Heart right ventricle (tissue), 16 donors: ENCODE measurements at regions not wholly inside any gene's neighbourhood (a gene's known extent, or its start where the extent isn't known, plus 50 kb on each side); places are given as distances from the start of the nearest gene placed in this dataset.
A peak's percentile ranks its signal among the peaks of the same experiment; 100 is the strongest.

Experiments used
- ATAC-seq, 8 donors: fragments of 200-7000 bp; cut with Tn5 transposase; one replicate each; pipeline ENCODE4 v1.9.1; 2020; ENCODE audit warnings: mild to moderate bottlenecking in 8 of 8, moderate library complexity in 8 of 8, moderate number of reproducible peaks in 1 of 8
- DNase-seq, 2 donors: peaks; one replicate each; pipeline ENCODE4 v3.0.0-alpha.2; 2020
- H3K27ac ChIP-seq, 10 donors: fragments of 200-600 bp; sonication (generic) in 2 of 10; one replicate each; pipeline versions ENCODE4 v1.5.0 to v1.8.0; 2020 to 2022; ENCODE audit warnings: mild to moderate bottlenecking in 3 of 10
- H3K27me3 ChIP-seq, 7 donors: fragments of 200-600 bp; one replicate each; pipeline ENCODE4 v1.8.0; 2021 to 2022; ENCODE audit warnings: mild to moderate bottlenecking in 2 of 7
- H3K36me3 ChIP-seq, 9 donors: fragments of 200-600 bp; sonication (generic) in 1 of 9; one replicate each; pipeline versions ENCODE4 v1.5.0 to v1.8.0; 2020 to 2022; ENCODE audit warnings: mild to moderate bottlenecking in 2 of 9
- H3K4me1 ChIP-seq, 9 donors: fragments of 200-600 bp; sonication (generic) in 1 of 9; one replicate each; pipeline versions ENCODE4 v1.5.0 to v1.8.0; 2020 to 2022; ENCODE audit warnings: mild to moderate bottlenecking in 4 of 9
- H3K4me3 ChIP-seq, 10 donors: fragments of 200-600 bp; sonication (generic) in 2 of 10; one replicate each; pipeline versions ENCODE4 v1.5.0 to v1.8.0; 2020 to 2022; ENCODE audit warnings: mild to moderate bottlenecking in 7 of 10, moderate library complexity in 2 of 10
- H3K9me3 ChIP-seq, 11 donors: fragments of 200-600 bp in 10 of 11; sonication (generic) in 2 of 11; one replicate each; pipeline versions ENCODE4 v1.5.0 to v1.8.0; 2013 to 2022; ENCODE audit warnings: mild to moderate bottlenecking in 2 of 11, control low read depth in 1 of 11, moderate library complexity in 1 of 11
- WGBS, 2 donors: extraction: QIAGEN DNeasy Blood & Tissue Kit; methylation state at CpG; one replicate each; pipeline ENCODE4 v1.1.7; 2013; ENCODE audit warnings: inconsistent platforms in 1 of 2; 5-methylcytosine and 5-hydroxymethylcytosine counted together
- intact Hi-C, 10 donors: fragments of 100-400 bp; cut with DNase I; formaldehyde crosslinking; loops; one replicate each; pipeline versions ENCODE4 v1.11.1 to v1.14.2; 2022
- TF ChIP-seq, protein P1 (sequence below), 9 donors: fragments of 200-600 bp; sonication (generic) in 2 of 9; IDR thresholded peaks; one replicate each; pipeline versions ENCODE4 v1.5.0 to v1.8.0; 2021 to 2022; ENCODE audit warnings: antibody characterized with exemption in 9 of 9, mild to moderate bottlenecking in 5 of 9, moderate library complexity in 1 of 9
- donor health status: Arrhythmogenic right ventricular cardiomyopathy.
- donor health status: ischemic (EF 13 %, LVEDD 7.1; RV severe dilation, severe dysfunction).
- donor health status: healthy with polysubstance abuse.
- donor health status: DM: no; HTN: yes; CAD: no.
- donor health status: DM: no; HTN: no; CAD: no.
- donor health status: ischemic (EF 25% LVEDD 6.9; RV normal size, moderate dysfunction).
- donor health status: ischemic (EF 25% LVEDD 5.7; RV mildly dilated, moderate dysfunction).
- donor health status: healthy.
- donor health status: DM: yes; HTN: yes; CAD: no.
- donor health status: Ischemic cardiomyopathy.
- donor health status: ischemic (EF 35%, LVEDD 5.7; RV mildly dilated, moderate dysfunction).
- donor health status: nonischemic (EF 11% LVEDD 7.7; RV severe dilation, severe dysfunction).
- donor health status: DM: yes; HTN: yes; CAD: no.
- donor health status: PGD.
- donor health status: ischemic (EF 29% LVEDD 5.4; RV normal size, mild dysfunction).
- donor health status: nonischemic (EF 23%, LVEDD 6.1; RV moderate dilation, normal function).

GRCh38 chr18:70907673-70908072 lies 618.8 kb downstream of the SOCS6 start:
- intact Hi-C loops = loop anchor here in 1 of 10 donors (10.0 kb wide), 1 partner anchor 63 kb away; no protein-coding TSS in a partner anchor
- no peak for ATAC-seq
- Histone ChIP-seq H3K4me1 (no peaks in the 10 kb centered on the region), H3K9me3 (peaks cover 0 to 15% (median 3%) of the 10 kb centered on the region in 11 donors), H3K27ac (no peak overlapping the region), H3K4me3 (no peak overlapping the region), H3K36me3 (no peaks in the 10 kb centered on the region), H3K27me3 (no peaks in the 10 kb centered on the region)
- 35 to 38% methylated on average over 3 of the region's 3 CpGs for WGBS, 2 donors
- TF ChIP-seq, protein P1, sequence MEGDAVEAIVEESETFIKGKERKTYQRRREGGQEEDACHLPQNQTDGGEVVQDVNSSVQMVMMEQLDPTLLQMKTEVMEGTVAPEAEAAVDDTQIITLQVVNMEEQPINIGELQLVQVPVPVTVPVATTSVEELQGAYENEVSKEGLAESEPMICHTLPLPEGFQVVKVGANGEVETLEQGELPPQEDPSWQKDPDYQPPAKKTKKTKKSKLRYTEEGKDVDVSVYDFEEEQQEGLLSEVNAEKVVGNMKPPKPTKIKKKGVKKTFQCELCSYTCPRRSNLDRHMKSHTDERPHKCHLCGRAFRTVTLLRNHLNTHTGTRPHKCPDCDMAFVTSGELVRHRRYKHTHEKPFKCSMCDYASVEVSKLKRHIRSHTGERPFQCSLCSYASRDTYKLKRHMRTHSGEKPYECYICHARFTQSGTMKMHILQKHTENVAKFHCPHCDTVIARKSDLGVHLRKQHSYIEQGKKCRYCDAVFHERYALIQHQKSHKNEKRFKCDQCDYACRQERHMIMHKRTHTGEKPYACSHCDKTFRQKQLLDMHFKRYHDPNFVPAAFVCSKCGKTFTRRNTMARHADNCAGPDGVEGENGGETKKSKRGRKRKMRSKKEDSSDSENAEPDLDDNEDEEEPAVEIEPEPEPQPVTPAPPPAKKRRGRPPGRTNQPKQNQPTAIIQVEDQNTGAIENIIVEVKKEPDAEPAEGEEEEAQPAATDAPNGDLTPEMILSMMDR (IDR thresholded peaks at IDR 0.05) = no peak
- DNase-seq = no peak

DNA sequence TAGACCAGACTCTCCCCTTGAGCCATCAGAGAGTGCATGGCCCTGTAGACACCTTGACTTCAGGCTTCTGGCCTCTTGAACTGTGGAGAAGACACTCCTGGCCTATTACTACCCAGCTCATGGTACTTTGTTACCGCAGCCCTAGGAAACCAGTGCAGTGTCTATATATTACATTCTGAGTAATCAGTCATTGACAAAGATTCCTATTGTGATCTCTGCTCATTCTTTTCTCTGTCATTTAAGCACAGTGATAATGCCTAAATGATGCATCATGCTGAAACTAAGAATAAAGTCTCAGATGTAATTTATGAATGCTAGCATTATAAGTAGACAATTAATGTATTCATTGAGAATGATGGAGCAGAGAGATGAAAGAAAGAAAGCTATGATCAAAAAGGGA lies 603.5 kb downstream of the SOCS6 start:
- ATAC-seq (no peak), DNase-seq (no peak)
- no peaks in the 10 kb centered on the region for H3K4me1 ChIP-seq
- WGBS, 2 donors = 93 to 97% methylated on average over 1 of the region's 1 CpG
- H3K9me3 ChIP-seq = peaks cover 0 to 13% (median 0%) of the 10 kb centered on the region in 11 donors
- no peaks in the 10 kb centered on the region for H3K36me3 ChIP-seq
- H3K27me3 ChIP-seq = no peaks in the 10 kb centered on the region
- no peak overlapping the region for H3K27ac ChIP-seq
- intact Hi-C loops = loop anchor here in 1 of 10 donors (10.0 kb wide), 1 partner anchor 1642 kb away; no protein-coding TSS in a partner anchor
- no peak overlapping the region for H3K4me3 ChIP-seq
- TF ChIP-seq, protein P1 (IDR thresholded peaks at IDR 0.05) = no peak

DNA sequence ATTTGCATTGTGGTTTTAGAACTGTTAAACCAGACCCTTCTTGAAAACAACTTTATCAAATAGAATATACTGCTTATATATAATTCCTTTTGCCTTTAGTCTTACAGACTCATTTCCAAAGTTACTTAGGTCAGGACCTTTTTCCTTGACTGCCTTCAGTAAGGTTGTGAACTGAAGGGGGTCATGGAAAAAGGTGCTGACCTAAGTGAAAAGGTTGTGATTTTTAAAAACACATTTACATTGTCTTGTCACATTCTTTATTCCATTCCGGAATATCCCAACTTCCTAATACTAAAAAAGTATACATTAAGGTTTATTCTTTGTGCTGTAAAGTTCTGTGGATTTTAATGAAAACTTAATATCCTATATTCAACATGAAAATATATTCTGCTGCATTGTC lies 581.4 kb downstream of the SOCS6 start:
- Histone ChIP-seq H3K27ac (no peak overlapping the region), H3K4me1 (no peaks in the 10 kb centered on the region), H3K4me3 (no peak overlapping the region), H3K36me3 (no peaks in the 10 kb centered on the region), H3K27me3 (no peaks in the 10 kb centered on the region), H3K9me3 (peaks cover 0 to 24% (median 0%) of the 10 kb centered on the region in 11 donors)
- TF ChIP-seq, protein P1 (IDR thresholded peaks at IDR 0.05) = no peak
- no peak for DNase-seq
- ATAC-seq = no peak
- intact Hi-C loops = no loop called here
- WGBS, 2 donors = 72 to 84% methylated on average over 1 of the region's 1 CpG

DNA sequence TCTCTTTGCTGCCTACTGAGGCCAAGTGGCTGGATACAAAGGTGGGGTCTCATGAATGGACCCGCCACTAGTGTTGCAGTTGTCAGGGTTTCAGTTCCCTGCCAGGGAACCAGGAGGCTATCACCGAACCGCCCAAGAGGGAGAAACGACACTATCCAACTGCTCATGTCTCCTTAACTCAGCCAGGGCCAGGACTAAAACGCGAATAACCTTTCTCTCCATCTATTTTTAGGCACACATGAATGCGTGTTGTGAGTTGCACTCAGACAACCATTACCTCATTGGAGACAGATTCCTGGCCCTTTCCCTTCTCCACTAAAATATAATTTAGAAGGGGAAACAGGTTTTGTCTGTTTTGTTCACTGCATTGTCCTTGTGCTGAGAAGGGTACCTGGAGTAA lies 559.5 kb downstream of the SOCS6 start:
- DNase-seq (no peak), ATAC-seq (peak in 3 of 8 donors; percentile 59 to 83 (median 82))
- Histone ChIP-seq H3K27me3 (no peaks in the 10 kb centered on the region), H3K4me1 (no peaks in the 10 kb centered on the region), H3K36me3 (no peaks in the 10 kb centered on the region), H3K4me3 (no peak overlapping the region), H3K9me3 (peaks cover 0 to 5% (median 0%) of the 10 kb centered on the region in 11 donors), H3K27ac (peak overlapping the region in 1 of 10 donors; percentile 49)
- 52 to 61% methylated on average over 7 of the region's 7 CpGs for WGBS, 2 donors
- TF ChIP-seq, protein P1 (IDR thresholded peaks at IDR 0.05) = no peak
- intact Hi-C loops = loop anchor here in 1 of 10 donors (10.0 kb wide), 1 partner anchor 56 kb away; no protein-coding TSS in a partner anchor
